PC-9 (cell line): ENCODE measurements at regions not wholly inside any gene's neighbourhood (a gene's known extent, or its start where the extent isn't known, plus 50 kb on each side); places are given as distances from the start of the nearest gene placed in this dataset.
"Not testable (repeated sequence)": the region's sequence is repeated elsewhere in the genome, so short reads cannot be mapped to it uniquely, and the experiment has no call there.

Experiments used
- BruUV-seq: library from RNA; stranded (reverse); fragments of 400-500 nt; replicated peaks from 2 replicates; lab custom pipeline; 2021; lab: Mats Ljungman, UMichigan
- CTCF ChIA-PET: fragments of 300-600 bp; sonication (Branson Sonifier 250); formaldehyde crosslinking; loops from one replicate; lab custom pipeline; 2022; ENCODE audit warnings: antibody characterized with exemption; lab: Charles Lee
- POLR2A ChIA-PET: fragments of 300-600 bp; sonication (Branson Sonifier 250); formaldehyde crosslinking; loops from one replicate; lab custom pipeline; 2022; ENCODE audit warnings: antibody characterized with exemption; ENCODE audit not compliant: unreplicated experiment; lab: Charles Lee
- DNase-seq, 2 experiments: peaks; one replicate each; pipeline versions ENCODE4 v3.0.0 to v3.0.0-alpha.2; 2015 to 2022; ENCODE audit warnings: mixed read lengths in 1 of 2
- H2AFZ ChIP-seq: fragments of 200-600 bp; sonication (generic); 2 replicates; pipeline ENCODE4 v1.8.1; 2017; ENCODE audit warnings: antibody characterized with exemption
- H3F3A ChIP-seq: fragments of 200-600 bp; sonication (generic); 2 replicates; pipeline ENCODE4 v1.8.1; 2017; ENCODE audit warnings: antibody characterized with exemption, mild to moderate bottlenecking, low read depth; ENCODE audit not compliant: insufficient read depth
- H3K27ac ChIP-seq: fragments of 200-600 bp; sonication (generic); 2 replicates; pipeline ENCODE4 v1.6.1; 2016; ENCODE audit warnings: mixed run types
- H3K27me3 ChIP-seq: fragments of 200-600 bp; sonication (generic); 2 replicates; pipeline ENCODE4 v1.6.1; 2016; ENCODE audit warnings: low read depth, mixed run types; ENCODE audit not compliant: insufficient read depth
- H3K36me3 ChIP-seq: fragments of 200-600 bp; sonication (generic); 2 replicates; pipeline ENCODE4 v1.6.1; 2016; ENCODE audit warnings: low read depth, mixed run types
- H3K4me1 ChIP-seq: fragments of 200-600 bp; sonication (generic); replicated peaks from 2 replicates; pipeline ENCODE4 v1.6.1; 2016; ENCODE audit warnings: mixed run types; ENCODE audit not compliant: insufficient read depth
- H3K4me2 ChIP-seq: fragments of 200-600 bp; sonication (generic); 2 replicates; pipeline ENCODE4 v1.6.1; 2017; ENCODE audit warnings: mixed run types
- H3K4me3 ChIP-seq: fragments of 200-600 bp; sonication (generic); 2 replicates; pipeline ENCODE4 v1.6.1; 2016; ENCODE audit warnings: mixed run types
- H3K79me2 ChIP-seq: fragments of 200-600 bp; sonication (generic); 2 replicates; pipeline ENCODE4 v1.6.1; 2017; ENCODE audit warnings: low read depth, mixed run types
- H3K9me2 ChIP-seq: fragments of 200-600 bp; sonication (generic); 2 replicates; pipeline ENCODE4 v1.8.1; 2017; ENCODE audit warnings: mild to moderate bottlenecking; ENCODE audit not compliant: insufficient read depth
- H3K9me3 ChIP-seq: fragments of 200-600 bp; sonication (generic); 2 replicates; pipeline ENCODE4 v1.8.1; 2016; ENCODE audit warnings: low read depth; ENCODE audit not compliant: insufficient read depth
- H4K20me1 ChIP-seq: fragments of 200-600 bp; sonication (generic); 2 replicates; pipeline ENCODE4 v1.8.1; 2017; ENCODE audit not compliant: insufficient read depth
- EZH2 ChIP-seq: fragments of 200-600 bp; sonication (generic); IDR thresholded peaks from 2 replicates; pipeline ENCODE4 v1.8.0; 2017; ENCODE audit warnings: antibody characterized with exemption, low read depth
- intact Hi-C: fragments of 100-400 bp; cut with micrococcal nuclease; formaldehyde crosslinking; loops from one replicate; pipeline ENCODE4 v1.10.0; 2022; ENCODE audit not compliant: unreplicated experiment
- TF ChIP-seq, protein P1 (sequence below): fragments of 200-600 bp; sonication (generic); conservative IDR thresholded peaks from 2 replicates; pipeline ENCODE4 v1.6.1; 2017; ENCODE audit warnings: mixed run types, antibody characterized with exemption, mild to moderate bottlenecking, moderate library complexity

DNA sequence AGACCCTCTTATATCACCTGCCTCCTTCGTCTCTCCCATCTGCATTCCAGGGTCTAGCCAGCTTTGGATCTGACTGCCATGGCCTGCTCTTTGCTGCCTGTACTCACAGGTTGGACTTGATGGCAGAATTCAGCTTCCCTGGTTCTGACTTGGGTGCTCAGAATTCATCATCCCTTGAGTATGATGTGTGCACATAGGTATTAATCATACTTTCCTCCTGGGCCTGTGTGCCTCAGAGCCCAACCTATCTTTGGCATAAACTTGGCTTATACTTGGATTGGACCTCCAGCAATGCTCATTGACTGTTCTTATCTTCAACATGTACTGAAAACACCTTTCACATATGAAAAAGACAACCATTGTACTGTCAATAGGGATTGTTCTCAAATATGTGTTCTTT lies 70.7 kb upstream of the LMNTD1 start:
- H4K20me1 ChIP-seq = no peaks in the 10 kb centered on the region
- H3K27ac ChIP-seq = no peak overlapping the region
- no peak overlapping the region for H2AFZ ChIP-seq
- H3K27me3 ChIP-seq = no peaks in the 10 kb centered on the region
- no peaks in the 10 kb centered on the region for H3K4me1 ChIP-seq
- H3K36me3 ChIP-seq = no peaks in the 10 kb centered on the region
- no peaks in the 10 kb centered on the region for H3K9me2 ChIP-seq
- no peak overlapping the region for H3K4me3 ChIP-seq
- no peaks in the 10 kb centered on the region for H3F3A ChIP-seq
- intact Hi-C loops = no loop called here
- H3K9me3 ChIP-seq = no peaks in the 10 kb centered on the region
- no peak for TF ChIP-seq EZH2
- TF ChIP-seq, protein P1, sequence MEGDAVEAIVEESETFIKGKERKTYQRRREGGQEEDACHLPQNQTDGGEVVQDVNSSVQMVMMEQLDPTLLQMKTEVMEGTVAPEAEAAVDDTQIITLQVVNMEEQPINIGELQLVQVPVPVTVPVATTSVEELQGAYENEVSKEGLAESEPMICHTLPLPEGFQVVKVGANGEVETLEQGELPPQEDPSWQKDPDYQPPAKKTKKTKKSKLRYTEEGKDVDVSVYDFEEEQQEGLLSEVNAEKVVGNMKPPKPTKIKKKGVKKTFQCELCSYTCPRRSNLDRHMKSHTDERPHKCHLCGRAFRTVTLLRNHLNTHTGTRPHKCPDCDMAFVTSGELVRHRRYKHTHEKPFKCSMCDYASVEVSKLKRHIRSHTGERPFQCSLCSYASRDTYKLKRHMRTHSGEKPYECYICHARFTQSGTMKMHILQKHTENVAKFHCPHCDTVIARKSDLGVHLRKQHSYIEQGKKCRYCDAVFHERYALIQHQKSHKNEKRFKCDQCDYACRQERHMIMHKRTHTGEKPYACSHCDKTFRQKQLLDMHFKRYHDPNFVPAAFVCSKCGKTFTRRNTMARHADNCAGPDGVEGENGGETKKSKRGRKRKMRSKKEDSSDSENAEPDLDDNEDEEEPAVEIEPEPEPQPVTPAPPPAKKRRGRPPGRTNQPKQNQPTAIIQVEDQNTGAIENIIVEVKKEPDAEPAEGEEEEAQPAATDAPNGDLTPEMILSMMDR = no peak
- ChIA-PET POLR2A (no interaction called here), CTCF (no interaction called here)
- BruUV-seq = no TSS peak
- H3K79me2 ChIP-seq = no peaks in the 10 kb centered on the region
- no peak for DNase-seq
- H3K4me2 ChIP-seq = no peak overlapping the region

DNA sequence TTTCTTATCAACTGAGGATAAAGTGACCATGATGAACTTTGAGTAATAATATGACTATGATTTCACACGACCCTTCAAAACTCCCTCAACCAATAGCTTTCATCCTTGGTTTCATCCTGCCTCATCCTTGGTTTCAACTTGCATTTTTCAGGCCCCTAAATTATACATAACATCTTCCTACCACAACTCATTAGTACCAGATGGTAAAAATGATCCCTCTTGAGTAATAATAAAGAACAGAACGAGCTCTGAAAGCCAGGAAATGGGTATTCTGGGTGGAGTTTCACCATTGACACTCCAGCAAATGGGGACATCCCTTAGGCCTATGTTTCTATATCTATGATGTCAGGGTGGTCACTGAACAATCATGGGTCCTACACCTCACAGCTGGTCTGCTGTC lies 72.1 kb upstream of the LMNTD1 start:
- POLR2A ChIA-PET = no interaction called here
- CTCF ChIA-PET = no interaction called here

DNA sequence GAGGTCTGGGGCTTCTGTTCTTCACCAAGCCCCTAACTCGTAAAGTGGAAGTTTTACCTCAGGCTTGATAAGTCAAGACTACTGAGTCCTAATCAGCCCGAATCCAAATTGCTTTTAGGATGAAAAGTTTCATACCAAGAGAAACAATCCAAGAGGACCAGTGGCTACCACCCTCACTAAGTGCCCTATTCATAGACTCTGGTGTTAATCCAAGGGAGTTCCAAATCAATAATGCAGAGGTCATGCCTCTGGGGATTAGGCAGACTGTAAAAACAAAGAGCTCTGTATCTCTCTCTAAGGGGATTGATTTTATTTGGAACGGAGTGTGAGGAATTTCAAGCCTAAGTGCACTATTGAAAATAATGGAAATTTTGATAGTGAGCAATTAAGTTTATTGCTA lies 76.3 kb upstream of the LMNTD1 start:
- intact Hi-C loops = no loop called here
- H3K79me2 ChIP-seq = no peaks in the 10 kb centered on the region
- no peak overlapping the region for H3K4me2 ChIP-seq
- ChIA-PET POLR2A (no interaction called here), CTCF (no interaction called here)
- H4K20me1 ChIP-seq = no peaks in the 10 kb centered on the region
- no peaks in the 10 kb centered on the region for H3K36me3 ChIP-seq
- H3K9me2 ChIP-seq = no peaks in the 10 kb centered on the region
- no peak overlapping the region for H3K4me3 ChIP-seq
- no peak for TF ChIP-seq EZH2
- TF ChIP-seq, protein P1 = no peak
- no peaks in the 10 kb centered on the region for H3K4me1 ChIP-seq
- no peaks in the 10 kb centered on the region for H3F3A ChIP-seq
- H3K9me3 ChIP-seq = no peaks in the 10 kb centered on the region
- no TSS peak for BruUV-seq
- H3K27me3 ChIP-seq = no peaks in the 10 kb centered on the region
- no peak overlapping the region for H2AFZ ChIP-seq
- DNase-seq = no peak
- H3K27ac ChIP-seq = no peak overlapping the region

More for the DNA sequence above, 72.1 kb upstream of the LMNTD1 start:
- Histone ChIP-seq H3K27me3 (no peaks in the 10 kb centered on the region), H3K4me1 (no peaks in the 10 kb centered on the region), H3K9me2 (no peaks in the 10 kb centered on the region), H3K4me2 (no peak overlapping the region), H3F3A (no peaks in the 10 kb centered on the region), H3K9me3 (no peaks in the 10 kb centered on the region), H3K79me2 (no peaks in the 10 kb centered on the region), H3K27ac (no peak overlapping the region), H4K20me1 (no peaks in the 10 kb centered on the region), H3K36me3 (no peaks in the 10 kb centered on the region), H2AFZ (no peak overlapping the region), H3K4me3 (no peak overlapping the region)
- no peak for DNase-seq
- BruUV-seq = no TSS peak
- TF ChIP-seq, protein P1 = no peak
- no peak for TF ChIP-seq EZH2
- intact Hi-C loops = no loop called here

DNA sequence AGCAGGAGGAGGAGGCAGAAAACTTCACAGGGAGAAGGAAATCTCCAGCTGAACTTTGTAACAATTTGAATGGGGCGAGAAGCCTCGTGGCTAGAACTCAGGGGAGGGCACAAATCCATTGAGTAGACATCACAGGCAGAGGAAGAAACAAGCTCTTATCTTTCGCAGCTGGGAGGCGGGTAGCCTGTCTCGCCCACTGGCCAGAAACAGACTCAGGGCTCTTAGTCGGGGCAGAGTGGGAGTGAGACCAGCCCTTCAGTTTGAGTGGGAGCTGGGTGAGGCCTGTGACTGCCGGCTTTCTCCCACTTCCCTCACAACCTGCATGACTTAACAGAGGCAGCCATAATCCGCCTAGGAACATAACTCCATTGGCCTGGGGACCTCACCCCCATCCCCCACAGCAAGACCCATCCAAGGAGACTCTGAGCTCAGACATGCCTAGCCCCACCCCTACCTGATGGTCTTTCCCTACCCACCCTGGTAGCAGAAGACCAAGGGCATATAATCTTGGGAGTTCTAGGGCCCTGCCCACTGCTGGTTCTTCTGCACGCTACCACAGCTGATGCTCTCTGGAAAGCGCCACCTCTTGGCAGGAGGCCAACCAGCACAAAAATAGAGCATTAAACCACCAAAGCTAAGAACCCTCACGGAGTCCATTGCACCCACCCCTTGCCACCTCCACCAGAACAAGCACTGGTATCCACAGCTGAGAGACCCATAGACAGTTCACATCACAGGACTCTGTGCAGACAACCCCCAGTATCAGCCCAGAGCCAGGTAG lies 77.8 kb upstream of the LMNTD1 start:
- not testable (repeated sequence) for H3K27me3 ChIP-seq

DNA sequence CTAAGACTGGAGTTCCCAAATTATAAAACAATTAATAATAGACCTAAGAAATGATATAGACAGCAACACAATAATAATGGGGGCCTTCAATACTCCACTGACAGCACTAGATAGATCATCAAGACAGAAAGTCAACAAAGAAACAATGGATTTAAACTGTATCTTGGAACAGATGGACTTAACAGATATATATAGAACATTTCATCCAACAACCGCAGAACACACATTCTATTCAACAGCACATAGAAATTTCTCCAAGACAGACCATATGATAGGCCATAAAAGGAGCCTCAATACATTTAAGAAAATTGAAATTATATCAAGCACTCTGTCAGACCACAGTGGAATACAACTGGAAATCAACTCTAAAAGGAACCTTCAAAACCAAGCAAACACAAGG lies 80.1 kb upstream of the LMNTD1 start:
- H3K27ac ChIP-seq, H3K4me3 ChIP-seq, H2AFZ ChIP-seq, H3K36me3 ChIP-seq, H4K20me1 ChIP-seq, CTCF ChIA-PET, H3K9me3 ChIP-seq, intact Hi-C loops, POLR2A ChIA-PET, BruUV-seq, H3K79me2 ChIP-seq, H3F3A ChIP-seq, H3K4me1 ChIP-seq, H3K9me2 ChIP-seq, H3K27me3 ChIP-seq, DNase-seq, H3K4me2 ChIP-seq: not testable (repeated sequence)

More for the DNA sequence above, 77.8 kb upstream of the LMNTD1 start:
- H3K4me1 ChIP-seq, intact Hi-C loops, H3K9me3 ChIP-seq, H4K20me1 ChIP-seq, POLR2A ChIA-PET, H2AFZ ChIP-seq, H3K36me3 ChIP-seq, H3K9me2 ChIP-seq, CTCF ChIA-PET, DNase-seq, H3K79me2 ChIP-seq, H3K4me3 ChIP-seq, H3K27ac ChIP-seq, BruUV-seq, H3K4me2 ChIP-seq, H3F3A ChIP-seq: not testable (repeated sequence)
